Upper lobe of left lung (tissue), 6 donors: ENCODE measurements at regions not wholly inside any gene's neighbourhood (a gene's known extent, or its start where the extent isn't known, plus 50 kb on each side); places are given as distances from the start of the nearest gene placed in this dataset.

Experiments used
- ATAC-seq, 2 donors: fragments of 200-7000 bp; cut with Tn5 transposase; one replicate each; pipeline ENCODE4 v1.9.1; 2022; ENCODE audit warnings: mild to moderate bottlenecking in 2 of 2, moderate library complexity in 2 of 2; ENCODE audit not compliant: low FRiP score in 2 of 2
- DNase-seq, 2 donors: peaks; one replicate each; pipeline ENCODE4 v3.0.0-alpha.2; 2019 to 2020
- H3K27ac ChIP-seq, 4 donors: fragments of 200-600 bp; sonication (generic); one replicate each; pipeline ENCODE4 v1.5.1; 2016 to 2019
- H3K27me3 ChIP-seq, 4 donors: fragments of 200-600 bp; sonication (generic); one replicate each; pipeline ENCODE4 v1.5.1; 2017 to 2019
- H3K36me3 ChIP-seq, 4 donors: fragments of 200-600 bp; sonication (generic); one replicate each; pipeline ENCODE4 v1.5.1; 2016 to 2019
- H3K4me1 ChIP-seq, 4 donors: fragments of 200-600 bp; sonication (generic); one replicate each; pipeline ENCODE4 v1.5.1; 2018 to 2019
- H3K4me3 ChIP-seq, 4 donors: fragments of 200-600 bp; sonication (generic); one replicate each; pipeline ENCODE4 v1.5.1; 2017 to 2019; ENCODE audit warnings: mild to moderate bottlenecking in 2 of 4, moderate library complexity in 1 of 4
- H3K9me3 ChIP-seq, 4 donors: fragments of 200-600 bp; sonication (generic); one replicate each; pipeline ENCODE4 v1.5.1; 2018 to 2019
- CTCF ChIP-seq, 6 experiments: fragments of 450-650 bp in 4 of 6; fragments of 200-600 bp in 2 of 6; sonication (generic) in 2 of 6; IDR thresholded peaks; one replicate each; pipeline ENCODE4 v1.5.1; 2016 to 2019; ENCODE audit warnings: antibody characterized with exemption in 6 of 6
- EP300 ChIP-seq, 4 donors: sonication (generic); formaldehyde crosslinking; IDR thresholded peaks; one replicate each; pipeline ENCODE4 v1.5.1; 2017; ENCODE audit warnings: antibody characterized with exemption in 4 of 4, control low read depth in 2 of 4
- POLR2A ChIP-seq, 4 donors: fragments of 450-650 bp; IDR thresholded peaks; one replicate each; pipeline ENCODE4 v1.5.1; 2016 to 2017; ENCODE audit warnings: antibody characterized with exemption in 4 of 4, mild to moderate bottlenecking in 2 of 4
- POLR2AphosphoS5 ChIP-seq, 2 donors: sonication (generic); formaldehyde crosslinking; IDR thresholded peaks; one replicate each; pipeline ENCODE4 v1.5.1; 2017; ENCODE audit warnings: antibody characterized with exemption in 2 of 2
- WGBS, 2 donors: methylation state at CpG; one replicate each; pipeline ENCODE4 v1.1.5; 2017 to 2018; 5-methylcytosine and 5-hydroxymethylcytosine counted together
- donor health status: DM: no; HTN: no; CAD: no; lungs with moderate emphysema.
- donor health status: DM: no; HTN: yes; CAD: no; lungs with severe emphysema.

GRCh38 chr7:98470485-98471240, 69.8 kb upstream of the BAIAP2L1 start:
- H3K36me3 ChIP-seq, result no peaks in the 10 kb centered on the region
- peaks cover 0 to 8% (median 0%) of the 10 kb centered on the region in 4 donors for H3K27me3 ChIP-seq
- TF ChIP-seq POLR2A (IDR thresholded peaks at IDR 0.05) (no peak), CTCF (IDR thresholded peaks at IDR 0.05) (no peak), POLR2AphosphoS5 (IDR thresholded peaks at IDR 0.05) (no peak), EP300 (IDR thresholded peaks at IDR 0.05) (no peak)
- ATAC-seq (peak; percentile 54 to 61), DNase-seq (peak; percentile 73 to 92)
- H3K4me3 ChIP-seq, result peak overlapping the region in 3 of 4 donors; percentile 15 to 35 (median 19)
- no peak overlapping the region for H3K27ac ChIP-seq
- H3K9me3 ChIP-seq, result peaks cover 0 to 4% (median 0%) of the 10 kb centered on the region in 4 donors
- WGBS, 2 donors, result 4 to 17% methylated on average over 36 to 39 of the region's 48 CpGs
- peaks cover 5 to 10% (median 7%) of the 10 kb centered on the region in 4 donors for H3K4me1 ChIP-seq

GRCh38 chr7:98469088-98469487, 68.2 kb upstream of the BAIAP2L1 start:
- 77 to 92% methylated on average over 1 of the region's 1 CpG for WGBS, 2 donors

DNA sequence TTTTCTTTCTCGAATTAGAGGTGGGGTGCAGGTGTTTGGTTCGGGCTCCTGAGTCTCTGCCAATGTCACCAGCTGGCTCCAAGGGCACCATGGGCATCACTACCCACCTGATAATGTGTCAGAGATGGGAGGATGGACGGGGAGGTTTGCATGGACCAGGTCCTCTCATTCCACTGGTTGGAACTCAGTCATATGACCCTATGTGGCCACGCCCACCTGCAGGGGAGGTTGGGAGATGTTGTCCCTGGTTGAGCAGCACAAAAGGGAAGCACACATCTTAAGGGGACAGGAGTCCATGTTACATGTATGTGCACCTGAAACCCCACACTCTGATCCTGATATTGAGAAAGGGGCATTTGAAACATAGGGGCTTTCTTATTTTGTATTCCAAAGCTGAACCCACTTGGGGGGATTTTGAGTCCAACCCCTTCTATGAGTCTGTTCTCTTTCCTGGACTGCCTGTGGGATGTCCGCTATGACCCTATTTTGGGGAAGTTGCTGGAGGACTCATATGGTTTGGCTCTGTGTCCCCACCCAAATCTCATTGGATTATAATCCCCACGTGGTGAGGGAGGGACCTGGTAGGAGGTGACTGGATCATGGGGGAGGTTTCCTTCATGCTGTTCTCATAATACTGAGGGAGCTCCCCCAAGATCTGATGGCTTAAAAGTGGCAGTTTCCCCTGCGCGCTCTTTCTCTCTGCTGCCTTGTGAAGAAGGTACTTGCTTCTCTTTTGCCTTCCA, 66.9 kb upstream of the BAIAP2L1 start:
- H3K27ac ChIP-seq, result no peak overlapping the region
- no peak for DNase-seq
- H3K4me3 ChIP-seq, result no peak overlapping the region
- ATAC-seq, result no peak
- H3K36me3 ChIP-seq, result no peaks in the 10 kb centered on the region
- peaks cover 0 to 8% (median 0%) of the 10 kb centered on the region in 4 donors for H3K27me3 ChIP-seq
- WGBS, 2 donors, result 76 to 77% methylated on average over 6 to 8 of the region's 8 CpGs
- no peak for TF ChIP-seq CTCF (IDR thresholded peaks at IDR 0.05)
- TF ChIP-seq EP300 (IDR thresholded peaks at IDR 0.05), result no peak
- TF ChIP-seq POLR2A (IDR thresholded peaks at IDR 0.05), result no peak
- peaks cover 0 to 4% (median 0%) of the 10 kb centered on the region in 4 donors for H3K9me3 ChIP-seq
- peaks cover 5 to 10% (median 7%) of the 10 kb centered on the region in 4 donors for H3K4me1 ChIP-seq

More at GRCh38 chr7:98469088-98469487, 68.2 kb upstream of the BAIAP2L1 start:
- Histone ChIP-seq H3K4me3 (no peak overlapping the region), H3K27ac (no peak overlapping the region), H3K27me3 (peaks cover 0 to 8% (median 0%) of the 10 kb centered on the region in 4 donors), H3K4me1 (peaks cover 5 to 10% (median 7%) of the 10 kb centered on the region in 4 donors), H3K9me3 (peaks cover 0 to 4% (median 0%) of the 10 kb centered on the region in 4 donors), H3K36me3 (no peaks in the 10 kb centered on the region)
- TF ChIP-seq POLR2A (IDR thresholded peaks at IDR 0.05), result no peak
- no peak for TF ChIP-seq POLR2AphosphoS5 (IDR thresholded peaks at IDR 0.05)
- TF ChIP-seq CTCF (IDR thresholded peaks at IDR 0.05), result no peak
- no peak for TF ChIP-seq EP300 (IDR thresholded peaks at IDR 0.05)
- DNase-seq (no peak), ATAC-seq (no peak)

DNA sequence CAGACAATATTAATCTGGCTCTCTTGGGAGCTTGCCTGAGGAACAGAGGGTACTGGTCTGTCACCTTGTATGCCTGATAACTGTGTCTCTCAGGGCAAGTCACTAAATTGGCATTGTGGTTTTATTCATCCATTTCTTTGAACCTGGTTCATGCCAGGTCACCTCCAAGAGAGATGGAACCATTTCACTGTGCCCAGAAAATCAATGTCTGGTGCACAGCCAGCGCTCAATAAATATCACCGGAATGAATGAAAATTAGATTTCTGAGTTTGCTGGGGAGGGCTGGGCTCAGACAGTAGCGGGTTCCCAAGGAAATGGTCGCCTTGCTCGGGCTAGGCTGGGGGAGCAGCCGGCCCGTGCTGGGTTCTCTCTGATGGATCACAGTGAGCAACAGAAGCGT, 64.1 kb upstream of the BAIAP2L1 start:
- 84 to 91% methylated on average over 8 of the region's 8 CpGs for WGBS, 2 donors
- no peaks in the 10 kb centered on the region for H3K27me3 ChIP-seq
- DNase-seq, result no peak
- TF ChIP-seq CTCF (IDR thresholded peaks at IDR 0.05) (no peak), EP300 (IDR thresholded peaks at IDR 0.05) (no peak), POLR2A (IDR thresholded peaks at IDR 0.05) (no peak), POLR2AphosphoS5 (IDR thresholded peaks at IDR 0.05) (no peak)
- H3K36me3 ChIP-seq, result no peaks in the 10 kb centered on the region
- ATAC-seq, result no peak
- H3K9me3 ChIP-seq, result peaks cover 0 to 4% (median 0%) of the 10 kb centered on the region in 4 donors
- no peaks in the 10 kb centered on the region for H3K4me1 ChIP-seq
- H3K4me3 ChIP-seq, result no peak overlapping the region
- no peak overlapping the region for H3K27ac ChIP-seq
